ENCODE measurements at regions not wholly inside any gene's neighbourhood (a gene's known extent, or its start where the extent isn't known, plus 50 kb on each side); places are given as distances from the start of the nearest gene placed in this dataset.

- no peaks in the 10 kb centered on the region for H3K27me3 ChIP-seq (ENCODE audit: insufficient read depth, low read depth)
- H4K20me1 ChIP-seq (ENCODE audit: insufficient read depth) = no peaks in the 10 kb centered on the region
- peaks cover 8% of the 10 kb centered on the region; the same call in 1 of the 2 replicates for H3K9me3 ChIP-seq (ENCODE audit: insufficient read depth, low read depth)
- BruUV-seq (replicated peaks) = no TSS peak
- H3K4me2 ChIP-seq = no peak overlapping the region
- intact Hi-C loops (cut with micrococcal nuclease; ENCODE audit: unreplicated experiment) = no loop called here
- H3K36me3 ChIP-seq (ENCODE audit: low read depth) = no peaks in the 10 kb centered on the region
- H3K4me3 ChIP-seq = no peak overlapping the region
- no peak overlapping the region for H2AFZ ChIP-seq
- TF ChIP-seq EZH2 (IDR thresholded peaks at IDR 0.05; ENCODE audit: low read depth) = no peak
- TF ChIP-seq, protein P1, sequence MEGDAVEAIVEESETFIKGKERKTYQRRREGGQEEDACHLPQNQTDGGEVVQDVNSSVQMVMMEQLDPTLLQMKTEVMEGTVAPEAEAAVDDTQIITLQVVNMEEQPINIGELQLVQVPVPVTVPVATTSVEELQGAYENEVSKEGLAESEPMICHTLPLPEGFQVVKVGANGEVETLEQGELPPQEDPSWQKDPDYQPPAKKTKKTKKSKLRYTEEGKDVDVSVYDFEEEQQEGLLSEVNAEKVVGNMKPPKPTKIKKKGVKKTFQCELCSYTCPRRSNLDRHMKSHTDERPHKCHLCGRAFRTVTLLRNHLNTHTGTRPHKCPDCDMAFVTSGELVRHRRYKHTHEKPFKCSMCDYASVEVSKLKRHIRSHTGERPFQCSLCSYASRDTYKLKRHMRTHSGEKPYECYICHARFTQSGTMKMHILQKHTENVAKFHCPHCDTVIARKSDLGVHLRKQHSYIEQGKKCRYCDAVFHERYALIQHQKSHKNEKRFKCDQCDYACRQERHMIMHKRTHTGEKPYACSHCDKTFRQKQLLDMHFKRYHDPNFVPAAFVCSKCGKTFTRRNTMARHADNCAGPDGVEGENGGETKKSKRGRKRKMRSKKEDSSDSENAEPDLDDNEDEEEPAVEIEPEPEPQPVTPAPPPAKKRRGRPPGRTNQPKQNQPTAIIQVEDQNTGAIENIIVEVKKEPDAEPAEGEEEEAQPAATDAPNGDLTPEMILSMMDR (conservative IDR thresholded peaks at IDR 0.05) = no peak
- H3K27ac ChIP-seq = no peak overlapping the region
- POLR2A ChIA-PET (ENCODE audit: unreplicated experiment) = no interaction called here
- H3K79me2 ChIP-seq (ENCODE audit: low read depth) = no peaks in the 10 kb centered on the region
- CTCF ChIA-PET = no interaction called here
- H3F3A ChIP-seq (ENCODE audit: insufficient read depth, low read depth) = no peaks in the 10 kb centered on the region
- DNase-seq = no peak
- H3K4me1 ChIP-seq (replicated peaks; ENCODE audit: insufficient read depth) = no peaks in the 10 kb centered on the region
- H3K9me2 ChIP-seq (ENCODE audit: insufficient read depth) = no peaks in the 10 kb centered on the region
These were observed 453.0 kb downstream of the LRRIQ3 start for GRCh38 chr1:73744985-73745384.

- H3K79me2 ChIP-seq (ENCODE audit: low read depth) = no peaks in the 10 kb centered on the region
- no TSS peak for BruUV-seq (replicated peaks)
- H3K4me1 ChIP-seq (replicated peaks; ENCODE audit: insufficient read depth) = no peaks in the 10 kb centered on the region
- H3K4me2 ChIP-seq = 0 out of 2 replicates have a peak overlapping the region, but pooled peaks have one; percentile 22
- H3K4me3 ChIP-seq = no peak overlapping the region
- H3K27me3 ChIP-seq (ENCODE audit: insufficient read depth, low read depth) = no peaks in the 10 kb centered on the region
- peak overlapping the region; percentile 34; the same call in 1 of the 2 replicates for H2AFZ ChIP-seq
- no peaks in the 10 kb centered on the region for H4K20me1 ChIP-seq (ENCODE audit: insufficient read depth)
- no peaks in the 10 kb centered on the region for H3K9me3 ChIP-seq (ENCODE audit: insufficient read depth, low read depth)
- ChIA-PET POLR2A (ENCODE audit: unreplicated experiment) (no interaction called here), CTCF (no interaction called here)
- intact Hi-C loops (cut with micrococcal nuclease; ENCODE audit: unreplicated experiment) = no loop called here
- TF ChIP-seq, protein P1 (conservative IDR thresholded peaks at IDR 0.05) = no peak
- TF ChIP-seq EZH2 (IDR thresholded peaks at IDR 0.05; ENCODE audit: low read depth) = no peak
- H3F3A ChIP-seq (ENCODE audit: insufficient read depth, low read depth) = no peaks in the 10 kb centered on the region
- H3K9me2 ChIP-seq (ENCODE audit: insufficient read depth) = no peaks in the 10 kb centered on the region
- DNase-seq = no peak
- H3K36me3 ChIP-seq (ENCODE audit: low read depth) = no peaks in the 10 kb centered on the region
- H3K27ac ChIP-seq = no peak overlapping the region
These were observed 461.9 kb downstream of the LRRIQ3 start for GRCh38 chr1:73736125-73736524.

DNA sequence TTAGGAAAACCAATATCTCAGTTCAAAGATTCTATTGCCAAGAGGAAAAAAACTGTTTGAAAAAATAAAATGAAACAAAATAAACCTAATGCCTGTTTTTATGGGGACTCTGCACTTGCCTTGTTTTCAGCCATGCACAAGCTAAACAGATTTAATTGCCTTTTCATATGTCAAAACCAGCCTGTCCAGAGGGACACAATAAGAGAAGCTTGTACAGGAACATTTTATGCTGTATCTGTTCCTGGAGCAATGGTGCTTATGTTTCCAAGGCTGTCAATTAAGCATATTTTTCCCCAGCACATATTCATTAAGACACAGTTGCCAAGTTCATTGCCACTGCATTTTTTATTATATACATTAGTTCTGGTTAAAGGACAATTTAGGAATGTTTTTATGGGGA is 470.9 kb downstream of the LRRIQ3 start:
- no peak overlapping the region for H3K27ac ChIP-seq
- no peaks in the 10 kb centered on the region for H3K79me2 ChIP-seq (ENCODE audit: low read depth)
- no peaks in the 10 kb centered on the region; the same call in 1 of the 2 replicates for H3K9me2 ChIP-seq (ENCODE audit: insufficient read depth)
- H3K4me3 ChIP-seq = no peak overlapping the region
- no peaks in the 10 kb centered on the region for H3K27me3 ChIP-seq (ENCODE audit: insufficient read depth, low read depth)
- no peaks in the 10 kb centered on the region for H3K9me3 ChIP-seq (ENCODE audit: insufficient read depth, low read depth)
- H3K36me3 ChIP-seq (ENCODE audit: low read depth) = no peaks in the 10 kb centered on the region
- DNase-seq = no peak
- intact Hi-C loops (cut with micrococcal nuclease; ENCODE audit: unreplicated experiment) = no loop called here
- no peak overlapping the region for H3K4me2 ChIP-seq
- POLR2A ChIA-PET (ENCODE audit: unreplicated experiment) = no interaction called here
- no peaks in the 10 kb centered on the region for H3F3A ChIP-seq (ENCODE audit: insufficient read depth, low read depth)
- no peak overlapping the region for H2AFZ ChIP-seq
- no peaks in the 10 kb centered on the region for H3K4me1 ChIP-seq (replicated peaks; ENCODE audit: insufficient read depth)
- CTCF ChIA-PET = no interaction called here
- BruUV-seq (replicated peaks) = no TSS peak
- no peak for TF ChIP-seq EZH2 (IDR thresholded peaks at IDR 0.05; ENCODE audit: low read depth)
- TF ChIP-seq, protein P1 (conservative IDR thresholded peaks at IDR 0.05) = no peak
- H4K20me1 ChIP-seq (ENCODE audit: insufficient read depth) = no peaks in the 10 kb centered on the region

Data from PC-9 (cell line).